K562 (cell line): ENCODE measurements at regions not wholly inside any gene's neighbourhood (a gene's known extent, or its start where the extent isn't known, plus 50 kb on each side); places are given as distances from the start of the nearest gene placed in this dataset.

Source experiments
- ATF2 ChIP-seq: sonication (generic); formaldehyde crosslinking; IDR thresholded peaks from 2 replicates; pipeline ENCODE4 v1.8.1; 2022; ENCODE audit warnings: missing genetic modification reagents
- HDAC6 ChIP-seq: IDR thresholded peaks from 2 replicates; pipeline ENCODE4 v1.6.1; 2012; ENCODE audit warnings: low read depth, mild to moderate bottlenecking, control low read depth, inconsistent platforms, low read length, moderate library complexity
- NR0B1 ChIP-seq: fragments of 450-650 bp; IDR thresholded peaks from one replicate; pipeline ENCODE4 v1.6.1; 2018; ENCODE audit warnings: mild to moderate bottlenecking, moderate library complexity; ENCODE audit not compliant: partially characterized antibody
- NR2C1 ChIP-seq, 2 experiments: fragments of 450-650 bp; IDR thresholded peaks; 2 replicates each; pipeline ENCODE4 v1.6.1; 2017; ENCODE audit warnings: mild to moderate bottlenecking in 2 of 2, antibody characterized with exemption in 1 of 2, inconsistent platforms in 1 of 2, missing compliant biosample characterization in 1 of 2, missing genetic modification characterization in 1 of 2
- NR2F6 ChIP-seq: fragments of 450-650 bp; formaldehyde crosslinking; IDR thresholded peaks from 2 replicates; pipeline ENCODE4 v1.4.0; 2020; ENCODE audit warnings: mild to moderate bottlenecking
- SMAD4 ChIP-seq: fragments of 250-450 bp; sonication (Bioruptor Pico); conservative IDR thresholded peaks from 2 replicates; pipeline ENCODE4 v1.8.0; 2021; ENCODE audit warnings: inconsistent platforms, mild to moderate bottlenecking, moderate library complexity
- SMC3 ChIP-seq: conservative IDR thresholded peaks from 2 replicates; pipeline ENCODE4 v1.6.1; 2011; ENCODE audit warnings: low read depth, low read length, improper control_type of control experiment; ENCODE audit not compliant: insufficient read depth
- TSHZ1 ChIP-seq: fragments of 250-450 bp; sonication (Bioruptor Pico); IDR thresholded peaks from 2 replicates; pipeline ENCODE4 v1.4.0; 2020; ENCODE audit warnings: mild to moderate bottlenecking, moderate library complexity
- ZNF133 ChIP-seq: fragments of 250-450 bp; sonication (Bioruptor Pico); IDR thresholded peaks from 2 replicates; pipeline ENCODE4 v1.4.0; 2020; ENCODE audit warnings: mild to moderate bottlenecking
- ZNF407 ChIP-seq: fragments of 450-650 bp; IDR thresholded peaks from 2 replicates; pipeline ENCODE4 v1.6.1; 2016; ENCODE audit warnings: low read depth
- TF ChIP-seq, protein P1 (sequence below), 3 experiments: IDR thresholded peaks in 2 of 3; conservative IDR thresholded peaks in 1 of 3; 2 replicates each; pipeline ENCODE4 v1.5.1; 2011 to 2012; ENCODE audit warnings: low read length in 3 of 3, mild to moderate bottlenecking in 3 of 3, control low read depth in 2 of 3, improper control_type of control experiment in 1 of 3, inconsistent platforms in 1 of 3, low read depth in 1 of 3, mixed read lengths in 1 of 3, moderate library complexity in 1 of 3; ENCODE audit not compliant: insufficient read depth in 2 of 3
- TF ChIP-seq, protein P2 (sequence below): sonication (generic); formaldehyde crosslinking; IDR thresholded peaks from 2 replicates; pipeline ENCODE4 v1.8.1; 2023; ENCODE audit warnings: mild to moderate bottlenecking, missing genetic modification reagents, moderate library complexity

DNA sequence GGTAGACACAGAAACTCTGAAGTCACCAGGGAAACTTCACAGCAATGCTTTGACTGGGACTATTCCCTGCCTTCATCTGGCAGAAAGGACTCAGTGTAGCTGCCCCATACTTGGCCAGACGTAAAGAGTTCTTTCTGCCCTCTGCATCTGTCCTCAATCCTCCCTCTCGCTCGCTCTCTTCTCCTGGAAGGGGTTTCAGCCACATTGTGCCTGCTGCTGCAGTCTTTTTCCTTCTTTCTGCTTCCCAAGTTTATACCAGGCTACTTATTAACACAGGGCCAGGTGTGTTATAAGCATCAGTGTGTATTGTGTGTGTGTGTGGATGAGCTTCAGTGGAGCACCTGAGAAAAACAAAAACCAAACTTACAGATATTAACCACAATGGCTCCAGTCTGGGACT, 638.4 kb downstream of the ACTR3B start:
- TF ChIP-seq SMC3 = no peak
- no peak for TF ChIP-seq TSHZ1 (CRISPR knock-in tag)
- no peak for TF ChIP-seq ZNF133 (CRISPR knock-in tag)
- TF ChIP-seq, protein P1, sequence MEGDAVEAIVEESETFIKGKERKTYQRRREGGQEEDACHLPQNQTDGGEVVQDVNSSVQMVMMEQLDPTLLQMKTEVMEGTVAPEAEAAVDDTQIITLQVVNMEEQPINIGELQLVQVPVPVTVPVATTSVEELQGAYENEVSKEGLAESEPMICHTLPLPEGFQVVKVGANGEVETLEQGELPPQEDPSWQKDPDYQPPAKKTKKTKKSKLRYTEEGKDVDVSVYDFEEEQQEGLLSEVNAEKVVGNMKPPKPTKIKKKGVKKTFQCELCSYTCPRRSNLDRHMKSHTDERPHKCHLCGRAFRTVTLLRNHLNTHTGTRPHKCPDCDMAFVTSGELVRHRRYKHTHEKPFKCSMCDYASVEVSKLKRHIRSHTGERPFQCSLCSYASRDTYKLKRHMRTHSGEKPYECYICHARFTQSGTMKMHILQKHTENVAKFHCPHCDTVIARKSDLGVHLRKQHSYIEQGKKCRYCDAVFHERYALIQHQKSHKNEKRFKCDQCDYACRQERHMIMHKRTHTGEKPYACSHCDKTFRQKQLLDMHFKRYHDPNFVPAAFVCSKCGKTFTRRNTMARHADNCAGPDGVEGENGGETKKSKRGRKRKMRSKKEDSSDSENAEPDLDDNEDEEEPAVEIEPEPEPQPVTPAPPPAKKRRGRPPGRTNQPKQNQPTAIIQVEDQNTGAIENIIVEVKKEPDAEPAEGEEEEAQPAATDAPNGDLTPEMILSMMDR (IDR thresholded peaks at IDR 0.05 in 2 of 3, conservative IDR thresholded peaks at IDR 0.05 in 1 of 3; ENCODE audit: insufficient read depth in 2 of 3, low read depth in 1 of 3, low read length in 3 of 3) = no peak
- TF ChIP-seq ZNF407 = no peak
- TF ChIP-seq SMAD4 (CRISPR knock-in tag) = no peak
- no peak for TF ChIP-seq NR2F6 (CRISPR knock-in tag)
- TF ChIP-seq HDAC6 = no peak
- no peak for TF ChIP-seq NR0B1
- no peak for TF ChIP-seq ATF2 (CRISPR knock-in tag)
- TF ChIP-seq, protein P2, sequence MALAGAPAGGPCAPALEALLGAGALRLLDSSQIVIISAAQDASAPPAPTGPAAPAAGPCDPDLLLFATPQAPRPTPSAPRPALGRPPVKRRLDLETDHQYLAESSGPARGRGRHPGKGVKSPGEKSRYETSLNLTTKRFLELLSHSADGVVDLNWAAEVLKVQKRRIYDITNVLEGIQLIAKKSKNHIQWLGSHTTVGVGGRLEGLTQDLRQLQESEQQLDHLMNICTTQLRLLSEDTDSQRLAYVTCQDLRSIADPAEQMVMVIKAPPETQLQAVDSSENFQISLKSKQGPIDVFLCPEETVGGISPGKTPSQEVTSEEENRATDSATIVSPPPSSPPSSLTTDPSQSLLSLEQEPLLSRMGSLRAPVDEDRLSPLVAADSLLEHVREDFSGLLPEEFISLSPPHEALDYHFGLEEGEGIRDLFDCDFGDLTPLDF (CRISPR knock-in tag) = no peak
- TF ChIP-seq NR2C1 (IDR thresholded peaks at IDR 0.05) = no peak
- TF ChIP-seq NR2C1 (tag; IDR thresholded peaks at IDR 0.05) = no peak
